Hepatocyte (in vitro differentiated cells): ENCODE measurements at regions not wholly inside any gene's neighbourhood (a gene's known extent, or its start where the extent isn't known, plus 50 kb on each side); places are given as distances from the start of the nearest gene placed in this dataset.

ENCODE experiments used
- DNase-seq: peaks from one replicate; pipeline ENCODE4 v3.0.0-alpha.2; 2016; ENCODE audit warnings: low spot score
- H2AFZ ChIP-seq: fragments of 200-600 bp; sonication (generic); 2 replicates; pipeline ENCODE4 v1.6.0; 2016; ENCODE audit warnings: antibody characterized with exemption, mild to moderate bottlenecking
- H3K27ac ChIP-seq: fragments of 200-600 bp; sonication (generic); 2 replicates; pipeline ENCODE4 v1.5.1; 2016; ENCODE audit warnings: mild to moderate bottlenecking
- H3K27me3 ChIP-seq: fragments of 200-600 bp; sonication (generic); 2 replicates; pipeline ENCODE4 v1.6.1; 2016
- H3K36me3 ChIP-seq: fragments of 200-600 bp; sonication (generic); replicated peaks from 2 replicates; pipeline ENCODE4 v1.5.1; 2016; ENCODE audit warnings: low read depth; ENCODE audit not compliant: insufficient read depth
- H3K4me1 ChIP-seq: fragments of 200-600 bp; sonication (generic); 2 replicates; pipeline ENCODE4 v1.5.1; 2016; ENCODE audit warnings: mild to moderate bottlenecking, moderate library complexity; ENCODE audit not compliant: insufficient read depth
- H3K4me2 ChIP-seq: fragments of 200-600 bp; sonication (generic); 2 replicates; pipeline ENCODE4 v1.6.0; 2016
- H3K4me3 ChIP-seq: fragments of 200-600 bp; sonication (generic); 2 replicates; pipeline ENCODE4 v1.5.1; 2016; ENCODE audit warnings: mild to moderate bottlenecking
- H3K79me2 ChIP-seq: fragments of 200-600 bp; sonication (generic); 2 replicates; pipeline ENCODE4 v1.6.0; 2017; ENCODE audit warnings: mild to moderate bottlenecking
- H3K9me2 ChIP-seq: fragments of 200-600 bp; sonication (generic); replicated peaks from 2 replicates; pipeline ENCODE4 v1.6.0; 2017; ENCODE audit warnings: mild to moderate bottlenecking; ENCODE audit not compliant: insufficient read depth
- H3K9me3 ChIP-seq: fragments of 200-600 bp; sonication (generic); 2 replicates; pipeline ENCODE4 v1.5.1; 2016; ENCODE audit warnings: low read depth, mild to moderate bottlenecking
- H4K20me1 ChIP-seq: fragments of 200-600 bp; sonication (generic); 2 replicates; pipeline ENCODE4 v1.6.0; 2016; ENCODE audit warnings: mild to moderate bottlenecking; ENCODE audit not compliant: insufficient read depth, poor library complexity, severe bottlenecking
- CTCF ChIP-seq: fragments of 200-600 bp; sonication (generic); IDR thresholded peaks from 2 replicates; pipeline ENCODE4 v1.5.1; 2016; ENCODE audit warnings: antibody characterized with exemption, mild to moderate bottlenecking; ENCODE audit not compliant: poor library complexity
- EZH2 ChIP-seq: fragments of 200-600 bp; sonication (generic); IDR thresholded peaks from 2 replicates; pipeline ENCODE4 v1.6.1; 2016; ENCODE audit warnings: antibody characterized with exemption, mild to moderate bottlenecking, borderline replicate concordance
- EZH2phosphoT487 ChIP-seq: fragments of 200-600 bp; sonication (generic); IDR thresholded peaks from one replicate; pipeline ENCODE4 v1.6.1; 2018; ENCODE audit warnings: antibody characterized with exemption, mild to moderate bottlenecking, low read depth, moderate library complexity; ENCODE audit not compliant: unreplicated experiment, severe bottlenecking
- WGBS: methylation state at CpG from one replicate; pipeline ENCODE4 v1.1.6; 2016; ENCODE audit warnings: low lambda C conversion rate; ENCODE audit errors: missing lambda C conversion rate; 5-methylcytosine and 5-hydroxymethylcytosine counted together

GRCh38 chr5:30574761-30575160 is 618.7 kb upstream of the CDH6 start:
- Histone ChIP-seq H3K4me3 (no peak overlapping the region), H3K27me3 (no peaks in the 10 kb centered on the region), H3K9me2 (no peaks in the 10 kb centered on the region), H3K79me2 (no peaks in the 10 kb centered on the region), H3K36me3 (no peaks in the 10 kb centered on the region), H3K9me3 (no peaks in the 10 kb centered on the region), H4K20me1 (no peaks in the 10 kb centered on the region), H3K4me1 (no peaks in the 10 kb centered on the region), H3K27ac (no peak overlapping the region), H3K4me2 (no peak overlapping the region), H2AFZ (no peak overlapping the region)
- DNase-seq = no peak
- TF ChIP-seq EZH2phosphoT487 (no peak), CTCF (no peak), EZH2 (no peak)
- 81% methylated on average over 1 of the region's 1 CpG for WGBS

- H4K20me1 ChIP-seq = no peaks in the 10 kb centered on the region
- no peaks in the 10 kb centered on the region for H3K36me3 ChIP-seq
- no peaks in the 10 kb centered on the region for H3K9me2 ChIP-seq
- TF ChIP-seq EZH2 = no peak
- TF ChIP-seq EZH2phosphoT487 = no peak
- TF ChIP-seq CTCF = no peak
- no peaks in the 10 kb centered on the region for H3K4me1 ChIP-seq
- DNase-seq = peak; percentile 6
- H3K79me2 ChIP-seq = no peaks in the 10 kb centered on the region
- H3K9me3 ChIP-seq = no peaks in the 10 kb centered on the region
- WGBS = 50% methylated on average over 1 of the region's 1 CpG
- no peak overlapping the region for H3K27ac ChIP-seq
- H2AFZ ChIP-seq = no peak overlapping the region
- H3K4me3 ChIP-seq = no peak overlapping the region
- H3K27me3 ChIP-seq = no peaks in the 10 kb centered on the region
- H3K4me2 ChIP-seq = no peak overlapping the region
Observed at GRCh38 chr5:30572279-30572678, 621.2 kb upstream of the CDH6 start.

- Histone ChIP-seq H3K4me3 (no peak overlapping the region), H3K27ac (no peak overlapping the region), H3K27me3 (no peaks in the 10 kb centered on the region), H3K9me3 (no peaks in the 10 kb centered on the region), H3K79me2 (no peaks in the 10 kb centered on the region), H4K20me1 (no peaks in the 10 kb centered on the region), H3K9me2 (no peaks in the 10 kb centered on the region), H2AFZ (no peak overlapping the region), H3K4me2 (no peak overlapping the region), H3K4me1 (no peaks in the 10 kb centered on the region), H3K36me3 (no peaks in the 10 kb centered on the region)
- no peak for TF ChIP-seq EZH2phosphoT487
- no peak for TF ChIP-seq CTCF
- TF ChIP-seq EZH2 = no peak
- WGBS = 82% methylated on average over 2 of the region's 2 CpGs
- DNase-seq = no peak
Observed at GRCh38 chr5:30561771-30562170, 631.7 kb upstream of the CDH6 start.

GRCh38 chr5:30551618-30552017 is 641.9 kb upstream of the CDH6 start:
- Histone ChIP-seq H3K36me3 (no peaks in the 10 kb centered on the region), H3K9me2 (no peaks in the 10 kb centered on the region), H3K79me2 (no peaks in the 10 kb centered on the region), H3K4me1 (no peaks in the 10 kb centered on the region), H3K27ac (no peak overlapping the region), H3K27me3 (no peaks in the 10 kb centered on the region), H3K9me3 (no peaks in the 10 kb centered on the region), H3K4me3 (no peak overlapping the region), H4K20me1 (no peaks in the 10 kb centered on the region), H2AFZ (no peak overlapping the region), H3K4me2 (no peak overlapping the region)
- TF ChIP-seq EZH2phosphoT487 = no peak
- no peak for TF ChIP-seq CTCF
- no peak for TF ChIP-seq EZH2
- no peak for DNase-seq
- WGBS = 70% methylated on average over 4 of the region's 4 CpGs
